Activated T-cell treated with anti-CD3 and anti-CD28 coated beads for 48 hours (primary cell): ENCODE measurements at regions not wholly inside any gene's neighbourhood (a gene's known extent, or its start where the extent isn't known, plus 50 kb on each side); places are given as distances from the start of the nearest gene placed in this dataset.

Source experiments
- DNase-seq: peaks from one replicate; pipeline ENCODE4 v3.0.0-alpha.2; 2020; ENCODE audit warnings: low read depth

- no peak for DNase-seq
These were observed 236.6 kb upstream of the GSE1 start for GRCh38 chr16:85376292-85377095.

DNA sequence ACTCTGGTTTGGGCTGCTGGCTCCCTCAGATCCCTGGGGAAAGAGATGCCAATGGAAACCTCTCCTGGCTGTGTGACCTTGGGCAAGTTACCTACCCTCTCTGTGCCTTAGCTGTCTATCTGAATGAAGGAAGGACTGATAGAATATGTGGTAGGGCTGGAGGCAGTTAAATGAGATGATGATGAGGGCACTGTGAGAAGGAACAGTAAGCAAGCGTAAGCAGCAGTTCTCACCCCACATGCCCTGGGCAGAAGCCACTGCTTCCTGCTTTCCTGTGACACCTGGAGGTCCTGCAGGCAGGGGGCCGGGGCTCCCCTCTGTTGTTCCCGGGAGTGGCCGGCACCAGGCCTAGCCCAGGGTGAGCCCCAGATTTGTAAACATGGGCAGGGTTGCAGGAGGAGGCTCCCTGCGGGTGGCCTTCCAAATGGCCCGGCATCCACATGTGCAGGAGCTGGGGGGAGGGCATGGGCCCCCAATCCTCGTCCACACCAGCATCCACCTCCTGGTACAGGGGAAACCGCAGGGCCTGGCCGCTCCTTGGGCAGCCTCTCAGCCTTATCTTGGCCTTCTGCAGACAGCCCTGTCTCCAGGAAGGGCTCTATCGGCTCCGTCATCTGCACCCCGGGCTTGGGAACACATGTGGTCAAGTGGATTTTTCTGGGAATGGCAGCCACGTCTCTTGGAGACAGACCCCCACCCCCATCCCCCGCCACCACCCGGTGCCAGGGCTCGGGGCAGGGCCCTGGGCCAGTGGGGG, 235.6 kb upstream of the GSE1 start:
- DNase-seq, result no peak

GRCh38 chr16:85378145-85379040, 234.7 kb upstream of the GSE1 start:
- no peak for DNase-seq

- DNase-seq, result no peak
These were observed 233.8 kb upstream of the GSE1 start for GRCh38 chr16:85379041-85380001.

DNA sequence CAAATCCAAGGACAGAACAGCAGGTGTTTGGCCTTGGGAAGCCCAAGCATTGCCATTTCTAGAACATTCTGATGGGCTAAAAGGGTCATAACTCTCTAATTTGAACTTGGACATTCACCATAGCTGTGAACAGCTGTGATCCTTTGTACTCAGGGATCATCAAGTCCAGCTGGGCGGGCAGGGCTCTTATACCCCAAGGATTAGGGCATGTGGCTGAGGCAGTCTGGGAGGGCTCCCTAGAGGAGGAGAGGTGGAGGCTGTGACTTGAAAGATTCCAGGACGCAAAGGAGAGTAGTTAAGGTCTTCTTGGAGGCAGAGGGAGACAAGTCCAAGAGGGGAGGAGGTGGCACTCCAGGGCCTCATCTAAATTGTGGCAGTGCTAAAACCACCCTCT, 233.1 kb upstream of the GSE1 start:
- no peak for DNase-seq

- no peak for DNase-seq
These were observed 232.0 kb upstream of the GSE1 start for GRCh38 chr16:85380905-85381737.

- DNase-seq, result no peak
These were observed 231.2 kb upstream of the GSE1 start for GRCh38 chr16:85381738-85382592.

GRCh38 chr16:85382717-85383118, 230.4 kb upstream of the GSE1 start:
- DNase-seq, result no peak

DNA sequence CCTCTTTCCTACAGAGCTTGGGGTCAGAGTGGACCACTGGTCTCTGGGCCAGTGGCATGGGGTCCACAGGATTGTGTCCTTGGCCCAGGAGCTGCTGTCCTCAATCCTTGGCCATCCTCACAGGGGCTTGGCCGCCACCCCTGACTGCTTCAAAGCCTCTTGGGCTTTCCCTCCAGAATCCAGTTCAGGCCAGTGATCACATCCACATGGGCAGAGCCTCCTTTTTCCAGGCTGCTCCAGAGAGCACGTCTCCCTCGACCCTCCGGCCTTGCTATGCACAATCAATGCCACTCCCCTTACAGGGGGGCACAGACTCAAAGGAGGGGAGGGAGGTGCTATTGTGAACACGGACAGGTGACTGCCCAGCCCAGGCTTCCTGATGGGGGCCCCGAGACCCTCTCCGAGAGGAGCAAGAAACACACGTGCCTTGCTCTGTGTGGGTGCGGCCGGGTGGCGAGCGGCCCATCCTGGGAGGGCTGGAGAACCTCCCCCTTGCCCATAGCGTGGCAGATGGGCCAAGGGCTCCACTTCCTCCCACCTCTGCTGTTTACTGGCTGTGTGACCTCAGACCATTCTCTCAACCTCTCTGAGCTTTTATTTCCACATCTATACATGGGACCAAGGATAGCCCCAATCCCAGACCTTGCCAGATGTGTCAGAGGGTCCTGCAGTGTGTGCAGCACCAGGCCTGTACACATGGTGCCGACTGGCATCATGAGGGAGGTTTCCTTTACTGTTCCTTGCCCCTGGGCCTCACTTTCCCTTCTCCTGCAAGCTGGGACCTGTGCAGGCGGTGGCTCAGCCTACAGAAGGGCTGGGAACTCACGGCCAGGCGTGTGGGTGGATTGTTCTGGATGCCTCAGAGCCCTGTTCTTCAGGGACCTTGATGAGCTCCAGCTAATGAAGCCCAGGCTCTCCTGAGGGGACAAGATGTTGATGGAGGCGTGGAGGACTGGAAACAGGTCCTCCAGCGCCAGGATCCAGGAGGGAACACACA, 229.0 kb upstream of the GSE1 start:
- DNase-seq, result no peak

DNA sequence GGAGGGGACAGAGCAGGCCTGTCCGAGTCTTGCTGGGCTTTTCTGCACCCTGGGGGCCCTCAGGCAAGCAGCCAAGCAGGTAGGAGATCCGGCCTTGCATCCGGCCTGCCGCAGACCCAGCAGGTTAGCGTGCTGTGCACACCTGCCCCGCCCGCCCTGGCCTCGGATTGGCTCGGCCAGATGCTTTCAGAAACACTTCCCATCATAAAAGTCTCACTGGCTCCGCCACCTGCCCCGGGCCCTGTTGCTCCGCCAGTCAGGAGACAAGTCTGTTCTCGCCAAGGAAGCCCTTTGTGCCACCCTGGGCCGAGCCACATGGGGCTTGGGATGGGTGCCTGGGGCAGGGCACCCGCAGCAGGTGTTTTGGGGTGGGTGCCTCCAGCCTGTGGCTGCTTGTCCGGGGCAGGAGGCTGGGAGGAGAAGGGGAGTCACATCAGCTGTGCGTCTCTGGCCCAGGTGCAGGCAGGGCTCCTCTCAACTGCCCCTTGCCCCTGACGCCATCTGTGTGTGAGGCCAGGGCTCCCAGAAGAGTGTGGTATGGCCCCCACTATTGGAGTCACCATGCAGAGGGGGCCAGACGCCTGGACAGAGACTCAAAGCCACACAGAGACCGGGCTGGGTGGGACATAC, 228.2 kb upstream of the GSE1 start:
- no peak for DNase-seq

DNA sequence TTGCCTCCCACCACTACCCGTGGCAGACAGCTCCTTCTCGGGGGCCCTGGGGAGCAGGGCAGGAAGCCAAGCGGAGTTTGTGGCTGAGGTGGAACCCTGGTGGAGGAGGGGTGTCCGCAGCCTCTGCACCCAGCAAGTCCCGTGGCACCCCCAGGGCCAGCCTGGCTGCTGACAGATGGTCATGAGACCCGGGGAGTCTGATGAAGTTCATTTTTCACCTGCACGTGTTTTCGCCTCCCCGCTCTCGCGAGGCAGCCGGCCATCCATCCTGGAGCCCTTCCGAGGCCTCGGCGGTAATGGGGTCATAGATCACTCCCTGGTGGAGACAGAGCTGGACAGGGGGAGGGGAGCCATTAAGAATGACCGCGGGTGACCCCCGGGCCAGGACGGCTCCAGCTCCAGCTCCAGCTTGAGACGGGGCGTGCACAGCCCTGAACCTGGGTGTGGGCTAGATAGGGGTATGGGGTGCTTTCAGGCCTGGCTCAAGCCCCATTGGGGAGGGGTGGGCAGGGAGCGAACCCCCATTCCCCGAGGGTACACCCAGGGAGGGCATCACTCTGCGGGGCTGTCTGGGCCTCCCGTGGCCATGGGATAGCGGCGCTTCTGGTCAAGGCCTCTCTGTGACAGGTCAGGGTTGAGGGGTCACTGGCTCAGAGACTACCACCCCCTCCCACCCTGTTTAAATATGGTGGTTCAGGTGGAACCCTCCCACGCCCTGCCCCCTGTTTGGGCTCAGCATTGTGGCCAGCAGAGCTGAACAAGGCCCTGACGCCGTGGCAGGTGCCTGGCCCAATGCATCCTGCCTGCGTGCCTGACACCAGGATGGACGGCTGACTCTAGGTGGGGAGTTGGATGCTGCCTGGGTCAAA, 227.4 kb upstream of the GSE1 start:
- no peak for DNase-seq

DNA sequence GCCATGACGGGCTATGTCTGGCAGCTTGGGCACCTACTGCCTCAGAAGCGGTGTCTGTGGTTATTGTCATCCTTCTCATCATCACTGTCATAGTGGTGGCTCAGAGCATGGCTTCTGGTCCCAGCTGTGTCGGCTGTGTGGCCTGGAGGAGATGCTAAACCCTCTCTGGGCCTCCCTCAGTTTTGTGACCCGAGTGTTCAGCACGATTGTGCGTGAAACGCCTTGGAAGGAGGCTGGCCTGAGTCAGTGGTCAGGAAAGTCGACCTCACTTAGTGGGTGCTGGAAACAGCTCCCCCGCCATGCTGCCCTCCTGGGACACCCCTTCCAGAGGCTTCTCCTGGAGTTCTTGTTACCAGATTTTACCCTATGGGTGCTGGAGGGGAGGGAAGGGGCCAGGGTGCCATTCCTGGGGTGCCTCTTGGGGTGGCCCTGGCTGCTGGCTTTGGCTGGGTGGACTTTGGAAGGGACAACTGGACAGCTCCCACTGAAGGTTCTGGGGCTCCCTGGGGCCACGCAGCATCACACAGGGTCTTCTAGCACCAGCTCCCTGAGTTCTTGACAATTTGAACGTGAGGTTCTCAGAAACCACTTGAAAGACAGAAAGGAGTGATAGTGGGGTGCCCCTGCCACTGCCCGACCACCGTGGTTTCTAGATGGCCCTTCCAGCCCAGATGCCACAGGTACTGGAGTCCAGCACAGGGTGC, 226.5 kb upstream of the GSE1 start:
- DNase-seq, result no peak

GRCh38 chr16:85387171-85387507, 226.0 kb upstream of the GSE1 start:
- no peak for DNase-seq

DNA sequence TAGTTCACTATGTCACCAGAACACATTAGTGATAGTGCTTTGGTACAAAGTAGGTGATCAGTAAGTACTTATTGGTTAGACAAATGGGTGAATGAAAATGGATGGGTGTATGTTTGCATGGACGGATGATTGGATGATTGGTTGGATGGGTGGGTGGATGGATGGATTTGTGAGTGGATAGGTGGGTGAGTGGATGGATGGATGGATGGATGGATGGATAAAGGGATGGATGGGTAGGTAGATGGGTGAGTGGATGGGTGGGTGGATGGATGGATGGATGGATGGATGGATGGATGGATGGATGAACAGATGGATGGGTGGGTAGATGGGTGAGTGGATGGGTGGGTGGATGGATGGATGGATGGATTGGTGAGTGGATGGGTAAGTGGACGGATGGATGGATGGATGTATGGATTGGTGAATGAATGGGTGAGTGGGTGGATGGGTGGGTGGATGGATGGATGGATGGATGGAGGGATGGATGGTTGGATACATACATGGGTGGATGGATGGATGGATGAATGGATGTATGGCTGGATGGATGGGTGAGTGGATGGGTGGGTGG, 225.3 kb upstream of the GSE1 start:
- no peak for DNase-seq

GRCh38 chr16:85389679-85390470, 223.2 kb upstream of the GSE1 start:
- DNase-seq, result no peak
